ENCODE measurements at regions not wholly inside any gene's neighbourhood (a gene's known extent, or its start where the extent isn't known, plus 50 kb on each side); places are given as distances from the start of the nearest gene placed in this dataset.

GRCh38 chr4:58465031-58465430, 1354.8 kb upstream of the IGFBP7 start:
- Histone ChIP-seq H3K36me3 (ENCODE audit: insufficient read depth) (no peaks in the 10 kb centered on the region), H4K20me1 (replicated peaks; ENCODE audit: insufficient read depth) (no peaks in the 10 kb centered on the region), H3K79me2 (replicated peaks; ENCODE audit: insufficient read depth) (no peaks in the 10 kb centered on the region), H3K27ac (ENCODE audit: low read depth) (no peak overlapping the region), H3K9me2 (ENCODE audit: insufficient read depth) (no peaks in the 10 kb centered on the region), H3K4me3 (no peak overlapping the region), H3K27me3 (ENCODE audit: insufficient read depth) (no peaks in the 10 kb centered on the region), H3K4me1 (ENCODE audit: insufficient read depth) (no peaks in the 10 kb centered on the region), H3K4me2 (no peak overlapping the region), H3F3A (replicated peaks; ENCODE audit: low read depth) (no peaks in the 10 kb centered on the region), H2AFZ (no peak overlapping the region)
- ATAC-seq (no peak), DNase-seq (ENCODE audit: low spot score) (no peak)
- TF ChIP-seq ZNF114 (CRISPR knock-in tag; IDR thresholded peaks at IDR 0.05) (no peak), EZH2phosphoT487 (IDR thresholded peaks at IDR 0.05; ENCODE audit: unreplicated experiment) (no peak), REST (IDR thresholded peaks at IDR 0.05; ENCODE audit: unreplicated experiment) (no peak), CTCF (conservative IDR thresholded peaks at IDR 0.05; ENCODE audit: low read depth in 2 of 2) (no peak), JUNB (IDR thresholded peaks at IDR 0.05; ENCODE audit: unreplicated experiment) (no peak), EZH2 (IDR thresholded peaks at IDR 0.05; ENCODE audit: low read depth, unreplicated experiment) (no peak), CREB1 (CRISPR knock-in tag; IDR thresholded peaks at IDR 0.05; ENCODE audit: low read depth) (no peak), ZNF331 (CRISPR knock-in tag; IDR thresholded peaks at IDR 0.05; ENCODE audit: low read depth) (no peak), STAT1 (IDR thresholded peaks at IDR 0.05; ENCODE audit: unreplicated experiment) (no peak), NANOG (IDR thresholded peaks at IDR 0.05; ENCODE audit: borderline replicate concordance) (no peak), ZNF462 (CRISPR knock-in tag; IDR thresholded peaks at IDR 0.05) (no peak), ETS1 (IDR thresholded peaks at IDR 0.05) (no peak), POLR2AphosphoS5 (IDR thresholded peaks at IDR 0.05; ENCODE audit: low read depth) (no peak)
- peaks cover 6% of the 10 kb centered on the region; the same call in 1 of the 3 replicates for H3K4me1 Mint-ChIP-seq
- H3K9me3 Mint-ChIP-seq: peaks cover 38% of the 10 kb centered on the region
- no peak overlapping the region for H3K4me3 Mint-ChIP-seq
- H3K27ac Mint-ChIP-seq: no peak overlapping the region
- peaks cover 4% of the 10 kb centered on the region for H3K27me3 Mint-ChIP-seq (ENCODE audit: insufficient read depth, low read depth, poor library complexity)
- peaks cover 15% of the 10 kb centered on the region for H3K36me3 Mint-ChIP-seq (ENCODE audit: low read depth)

Data from GM23338 (cell line).